Endothelial cell of umbilical vein (primary cell): ENCODE measurements at regions not wholly inside any gene's neighbourhood (a gene's known extent, or its start where the extent isn't known, plus 50 kb on each side); places are given as distances from the start of the nearest gene placed in this dataset.

Experiments
- BruUV-seq: library from RNA; stranded (reverse); fragments of 400-500 nt; replicated peaks from 2 replicates; lab custom pipeline; 2021; lab: Mats Ljungman, UMichigan
- CTCF ChIA-PET: fragments of 300-600, 350-600 bp; sonication (Branson Sonifier 250); formaldehyde crosslinking; loops from one replicate; lab custom pipeline; 2021; ENCODE audit warnings: antibody characterized with exemption, inconsistent platforms; lab: Charles Lee
- POLR2A ChIA-PET: fragments of 300-600, 350-600 bp; sonication (Branson Sonifier 250); formaldehyde crosslinking; loops from one replicate; lab custom pipeline; 2021; ENCODE audit warnings: antibody characterized with exemption, inconsistent platforms; lab: Charles Lee
- DNase-seq: peaks from one replicate; pipeline ENCODE4 v3.0.0-alpha.2; 2011; ENCODE audit warnings: low read depth, low spot score
- FAIRE-seq: peaks from 2 replicates; lab custom pipeline; 2011; peaks lifted over from hg19 to GRCh38; lab: Jason Lieb, UNC
- H2AFZ ChIP-seq: 2 replicates; pipeline ENCODE4 v1.6.0; 2012; ENCODE audit warnings: low read depth, low read length, control low read depth, inconsistent platforms
- H3K27ac ChIP-seq: 2 replicates; pipeline ENCODE4 v1.5.1; 2011; ENCODE audit warnings: low read depth, mild to moderate bottlenecking, control low read depth, low read length, moderate library complexity; ENCODE audit not compliant: insufficient read depth
- H3K27me3 ChIP-seq, 2 experiments: 2 replicates each; pipeline versions ENCODE4 v1.6.0 to v1.6.1; 2011; ENCODE audit warnings: low read length in 2 of 2, mixed read lengths in 1 of 2; ENCODE audit not compliant: control insufficient read depth in 2 of 2, insufficient read depth in 2 of 2
- H3K36me3 ChIP-seq, 2 experiments: 2 replicates in 1 of 2; 3 replicates in 1 of 2; pipeline ENCODE4 v1.5.1; 2011; ENCODE audit warnings: low read length in 2 of 2, mild to moderate bottlenecking in 1 of 2, moderate library complexity in 1 of 2; ENCODE audit not compliant: control insufficient read depth in 2 of 2, insufficient read depth in 2 of 2; ENCODE audit errors: extremely low read depth in 1 of 2
- H3K4me1 ChIP-seq: 3 replicates; pipeline ENCODE4 v1.5.1; 2011; ENCODE audit warnings: mild to moderate bottlenecking, low read length; ENCODE audit not compliant: control insufficient read depth, insufficient read depth; ENCODE audit errors: extremely low read depth
- H3K4me2 ChIP-seq: 2 replicates; pipeline ENCODE4 v1.6.1; 2011; ENCODE audit warnings: low read length, control low read depth, mixed read lengths; ENCODE audit not compliant: insufficient read depth
- H3K4me3 ChIP-seq, 3 experiments: fragments of 200-600 bp in 1 of 3; sonication (generic), shearing (Covaris generic) in 1 of 3; replicated peaks in 1 of 3; 2 replicates each; pipeline ENCODE4 v1.5.1; 2011 to 2016; ENCODE audit warnings: control low read depth in 3 of 3, low read length in 3 of 3, mild to moderate bottlenecking in 2 of 3, inconsistent platforms in 1 of 3, low read depth in 1 of 3, moderate library complexity in 1 of 3; ENCODE audit not compliant: insufficient read depth in 1 of 3
- H3K79me2 ChIP-seq: 2 replicates; pipeline ENCODE4 v1.6.0; 2012; ENCODE audit warnings: low read length, inconsistent platforms; ENCODE audit not compliant: control insufficient read depth, insufficient read depth
- H3K9ac ChIP-seq: replicated peaks from 2 replicates; pipeline ENCODE3; 2011; ENCODE audit warnings: low read length, control low read depth; ENCODE audit not compliant: insufficient read depth; ENCODE audit errors: extremely low read depth
- H3K9me1 ChIP-seq: replicated peaks from 3 replicates; pipeline ENCODE4 v1.6.0; 2011; ENCODE audit warnings: mild to moderate bottlenecking, low read length; ENCODE audit not compliant: control insufficient read depth, insufficient read depth; ENCODE audit errors: extremely low read depth
- H3K9me3 ChIP-seq: replicated peaks from 2 replicates; pipeline ENCODE4 v1.5.1; 2012; ENCODE audit warnings: low read length, inconsistent platforms; ENCODE audit not compliant: control insufficient read depth, insufficient read depth
- H4K20me1 ChIP-seq: replicated peaks from 2 replicates; pipeline ENCODE3; 2011; ENCODE audit warnings: mild to moderate bottlenecking, low read length; ENCODE audit not compliant: control insufficient read depth, insufficient read depth; ENCODE audit errors: extremely low read depth
- CTCF ChIP-seq, 2 donors: IDR thresholded peaks; 1 replicate in 1 of 2; 2 replicates in 1 of 2; pipeline ENCODE4 v1.5.1; 2011; ENCODE audit warnings: low read length in 2 of 2, mild to moderate bottlenecking in 2 of 2, moderate library complexity in 2 of 2, control low read depth in 1 of 2, inconsistent platforms in 1 of 2, low read depth in 1 of 2; ENCODE audit not compliant: insufficient read depth in 1 of 2; ENCODE audit errors: extremely low read depth in 1 of 2
- EZH2 ChIP-seq: IDR thresholded peaks from 2 replicates; pipeline ENCODE4 v1.6.1; 2012; ENCODE audit warnings: borderline replicate concordance, low read depth, mild to moderate bottlenecking, moderate library complexity, low read length, inconsistent platforms; ENCODE audit not compliant: severe bottlenecking
- GATA2 ChIP-seq: IDR thresholded peaks from 2 replicates; pipeline ENCODE4 v1.7.0; 2011; ENCODE audit warnings: low read depth, mild to moderate bottlenecking, moderate library complexity, mixed read lengths, low read length; ENCODE audit not compliant: insufficient read length, insufficient read depth
- JUN ChIP-seq: IDR thresholded peaks from 2 replicates; pipeline ENCODE4 v1.6.1; 2011; ENCODE audit warnings: borderline replicate concordance, low read depth; ENCODE audit not compliant: insufficient read length, insufficient read depth
- MYC ChIP-seq: IDR thresholded peaks from one replicate; pipeline ENCODE4 v1.6.1; 2011; ENCODE audit warnings: mild to moderate bottlenecking, low read depth, low read length
- dilution Hi-C: fragments of 300-500 bp; cut with MboI; formaldehyde crosslinking; loops from one replicate; pipeline ENCODE4 v1.15.0; 2019; ENCODE audit warnings: low sequenced_read_pairs; ENCODE audit not compliant: extremely low pct_ligation_motif_present
- intact Hi-C: fragments of 100-400 bp; cut with micrococcal nuclease; formaldehyde crosslinking; loops from one replicate; pipeline ENCODE4 v1.10.0; 2022

GRCh38 chr12:92278378-92278828, 132.8 kb upstream of the BTG1 start:
- no peak for DNase-seq
- dilution Hi-C loops (no loop called here), intact Hi-C loops (no loop called here)
- ChIA-PET CTCF (no interaction called here), POLR2A (interaction anchor here (0.6 kb wide), 1 partner anchor 137 kb away, joined by 3 read pairs; no protein-coding TSS in a partner anchor)
- H4K20me1 ChIP-seq, result no peaks in the 10 kb centered on the region
- FAIRE-seq, result no peak
- no peaks in the 10 kb centered on the region for H3K36me3 ChIP-seq
- H3K4me3 ChIP-seq, result no peak overlapping the region
- BruUV-seq, result no TSS peak
- H3K27ac ChIP-seq, result no peak overlapping the region
- TF ChIP-seq JUN, result no peak
- no peak for TF ChIP-seq MYC
- TF ChIP-seq EZH2, result no peak
- TF ChIP-seq CTCF (IDR thresholded peaks at IDR 0.05; ENCODE audit: extremely low read depth in 1 of 2, insufficient read depth in 1 of 2, low read depth in 1 of 2, low read length in 2 of 2), result no peak
- TF ChIP-seq GATA2, result no peak
- no peak overlapping the region for H3K4me2 ChIP-seq
- no peaks in the 10 kb centered on the region for H3K4me1 ChIP-seq
- H3K27me3 ChIP-seq, result peaks cover 0 to 2% of the 10 kb centered on the region in 2 experiments
- no peaks in the 10 kb centered on the region for H3K9me3 ChIP-seq
- no peak overlapping the region for H2AFZ ChIP-seq
- H3K9me1 ChIP-seq, result no peaks in the 10 kb centered on the region
- H3K9ac ChIP-seq, result no peak overlapping the region
- no peaks in the 10 kb centered on the region for H3K79me2 ChIP-seq

GRCh38 chr12:92277795-92278194, 132.1 kb upstream of the BTG1 start:
- no peaks in the 10 kb centered on the region for H3K4me1 ChIP-seq
- H3K9ac ChIP-seq, result no peak overlapping the region
- H3K4me2 ChIP-seq, result no peak overlapping the region
- no peak overlapping the region for H2AFZ ChIP-seq
- BruUV-seq, result no TSS peak
- H3K9me1 ChIP-seq, result no peaks in the 10 kb centered on the region
- intact Hi-C loops, result no loop called here
- DNase-seq, result no peak
- H3K27me3 ChIP-seq, result peaks cover 0 to 2% of the 10 kb centered on the region in 2 experiments
- no peaks in the 10 kb centered on the region for H3K79me2 ChIP-seq
- H3K4me3 ChIP-seq, result no peak overlapping the region
- H4K20me1 ChIP-seq, result no peaks in the 10 kb centered on the region
- POLR2A ChIA-PET, result no interaction called here
- H3K9me3 ChIP-seq, result no peaks in the 10 kb centered on the region
- dilution Hi-C loops, result no loop called here
- H3K27ac ChIP-seq, result no peak overlapping the region
- CTCF ChIA-PET, result no interaction called here
- no peak for TF ChIP-seq EZH2
- TF ChIP-seq JUN, result no peak
- FAIRE-seq, result no peak
- H3K36me3 ChIP-seq, result no peaks in the 10 kb centered on the region
